Upper lobe of left lung (tissue), 6 donors: ENCODE measurements at regions not wholly inside any gene's neighbourhood (a gene's known extent, or its start where the extent isn't known, plus 50 kb on each side); places are given as distances from the start of the nearest gene placed in this dataset.

Experiments used
- ATAC-seq, 2 donors: fragments of 200-7000 bp; cut with Tn5 transposase; one replicate each; pipeline ENCODE4 v1.9.1; 2022; ENCODE audit warnings: mild to moderate bottlenecking in 2 of 2, moderate library complexity in 2 of 2; ENCODE audit not compliant: low FRiP score in 2 of 2
- DNase-seq, 2 donors: peaks; one replicate each; pipeline ENCODE4 v3.0.0-alpha.2; 2019 to 2020
- H3K27ac ChIP-seq, 4 donors: fragments of 200-600 bp; sonication (generic); one replicate each; pipeline ENCODE4 v1.5.1; 2016 to 2019
- H3K27me3 ChIP-seq, 4 donors: fragments of 200-600 bp; sonication (generic); one replicate each; pipeline ENCODE4 v1.5.1; 2017 to 2019
- H3K36me3 ChIP-seq, 4 donors: fragments of 200-600 bp; sonication (generic); one replicate each; pipeline ENCODE4 v1.5.1; 2016 to 2019
- H3K4me1 ChIP-seq, 4 donors: fragments of 200-600 bp; sonication (generic); one replicate each; pipeline ENCODE4 v1.5.1; 2018 to 2019
- H3K4me3 ChIP-seq, 4 donors: fragments of 200-600 bp; sonication (generic); one replicate each; pipeline ENCODE4 v1.5.1; 2017 to 2019; ENCODE audit warnings: mild to moderate bottlenecking in 2 of 4, moderate library complexity in 1 of 4
- H3K9me3 ChIP-seq, 4 donors: fragments of 200-600 bp; sonication (generic); one replicate each; pipeline ENCODE4 v1.5.1; 2018 to 2019
- CTCF ChIP-seq, 6 experiments: fragments of 450-650 bp in 4 of 6; fragments of 200-600 bp in 2 of 6; sonication (generic) in 2 of 6; IDR thresholded peaks; one replicate each; pipeline ENCODE4 v1.5.1; 2016 to 2019; ENCODE audit warnings: antibody characterized with exemption in 6 of 6
- EP300 ChIP-seq, 4 donors: sonication (generic); formaldehyde crosslinking; IDR thresholded peaks; one replicate each; pipeline ENCODE4 v1.5.1; 2017; ENCODE audit warnings: antibody characterized with exemption in 4 of 4, control low read depth in 2 of 4
- POLR2A ChIP-seq, 4 donors: fragments of 450-650 bp; IDR thresholded peaks; one replicate each; pipeline ENCODE4 v1.5.1; 2016 to 2017; ENCODE audit warnings: antibody characterized with exemption in 4 of 4, mild to moderate bottlenecking in 2 of 4
- POLR2AphosphoS5 ChIP-seq, 2 donors: sonication (generic); formaldehyde crosslinking; IDR thresholded peaks; one replicate each; pipeline ENCODE4 v1.5.1; 2017; ENCODE audit warnings: antibody characterized with exemption in 2 of 2
- WGBS, 2 donors: methylation state at CpG; one replicate each; pipeline ENCODE4 v1.1.5; 2017 to 2018; 5-methylcytosine and 5-hydroxymethylcytosine counted together
- donor health status: DM: no; HTN: no; CAD: no; lungs with moderate emphysema.
- donor health status: DM: no; HTN: yes; CAD: no; lungs with severe emphysema.

GRCh38 chr1:112265931-112266330 is 130.1 kb upstream of the CTTNBP2NL start:
- 71 to 86% methylated on average over 1 of the region's 1 CpG for WGBS, 2 donors
- H3K27ac ChIP-seq = no peak overlapping the region
- H3K4me1 ChIP-seq = peaks cover 0 to 6% (median 2%) of the 10 kb centered on the region in 4 donors
- H3K4me3 ChIP-seq = no peak overlapping the region
- H3K36me3 ChIP-seq = no peaks in the 10 kb centered on the region
- H3K27me3 ChIP-seq = no peaks in the 10 kb centered on the region
- H3K9me3 ChIP-seq = no peaks in the 10 kb centered on the region
- TF ChIP-seq POLR2A (IDR thresholded peaks at IDR 0.05) (no peak), CTCF (IDR thresholded peaks at IDR 0.05) (no peak), EP300 (IDR thresholded peaks at IDR 0.05) (no peak), POLR2AphosphoS5 (IDR thresholded peaks at IDR 0.05) (no peak)
- no peak for ATAC-seq
- no peak for DNase-seq

GRCh38 chr1:112267206-112267605 is 128.8 kb upstream of the CTTNBP2NL start:
- Histone ChIP-seq H3K4me3 (no peak overlapping the region), H3K9me3 (no peaks in the 10 kb centered on the region), H3K27ac (peak overlapping the region in 2 of 4 donors; percentile 57), H3K36me3 (no peaks in the 10 kb centered on the region), H3K27me3 (no peaks in the 10 kb centered on the region), H3K4me1 (peaks cover 0 to 6% (median 2%) of the 10 kb centered on the region in 4 donors)
- DNase-seq (no peak), ATAC-seq (no peak)
- TF ChIP-seq POLR2AphosphoS5 (IDR thresholded peaks at IDR 0.05) = no peak
- no peak for TF ChIP-seq POLR2A (IDR thresholded peaks at IDR 0.05)
- no peak for TF ChIP-seq CTCF (IDR thresholded peaks at IDR 0.05)
- TF ChIP-seq EP300 (IDR thresholded peaks at IDR 0.05) = no peak
- 94% methylated on average over 1 of the region's 1 CpG for WGBS, 2 donors

DNA sequence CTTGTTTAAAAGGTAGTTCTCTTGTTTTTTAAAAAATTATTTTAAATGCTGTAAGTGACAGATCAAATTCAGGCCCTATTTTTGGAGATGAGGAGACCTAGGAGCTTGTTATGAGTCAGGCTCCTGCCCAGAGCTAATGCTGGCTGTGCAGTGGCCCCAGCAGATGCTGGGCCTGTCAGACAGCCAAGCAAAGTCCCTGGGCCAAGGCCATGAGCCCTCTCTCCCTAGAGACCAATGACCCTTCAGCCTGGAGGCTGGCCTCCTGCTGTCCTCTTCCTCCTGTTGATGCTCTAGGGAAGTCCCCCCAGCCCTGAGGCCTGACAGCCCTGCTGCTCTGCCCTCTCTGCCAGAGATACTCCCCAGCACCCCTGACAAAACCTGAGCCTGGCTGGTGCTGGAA is 128.1 kb upstream of the CTTNBP2NL start:
- ATAC-seq = peak in 1 of 2 donors; percentile 37
- Histone ChIP-seq H3K27me3 (no peaks in the 10 kb centered on the region), H3K9me3 (no peaks in the 10 kb centered on the region), H3K4me3 (no peak overlapping the region), H3K4me1 (peaks cover 0 to 6% (median 2%) of the 10 kb centered on the region in 4 donors), H3K27ac (peak overlapping the region in 2 of 4 donors; percentile 6 to 57), H3K36me3 (no peaks in the 10 kb centered on the region)
- TF ChIP-seq CTCF (IDR thresholded peaks at IDR 0.05) = no peak
- peak in 1 of 2 donors; percentile 42 for TF ChIP-seq POLR2AphosphoS5 (IDR thresholded peaks at IDR 0.05)
- no peak for TF ChIP-seq POLR2A (IDR thresholded peaks at IDR 0.05)
- peak in 1 of 2 donors; percentile 22 for DNase-seq

GRCh38 chr1:112268408-112268807 is 127.6 kb upstream of the CTTNBP2NL start:
- TF ChIP-seq EP300 (IDR thresholded peaks at IDR 0.05) (no peak), POLR2AphosphoS5 (IDR thresholded peaks at IDR 0.05) (no peak), POLR2A (IDR thresholded peaks at IDR 0.05) (no peak), CTCF (IDR thresholded peaks at IDR 0.05) (no peak)
- H3K27ac ChIP-seq = peak overlapping the region in 1 of 4 donors; percentile 6
- no peak for DNase-seq
- H3K4me1 ChIP-seq = peaks cover 0 to 6% (median 2%) of the 10 kb centered on the region in 4 donors
- no peaks in the 10 kb centered on the region for H3K27me3 ChIP-seq
- ATAC-seq = peak in 1 of 2 donors; percentile 7
- H3K4me3 ChIP-seq = no peak overlapping the region
- no peaks in the 10 kb centered on the region for H3K9me3 ChIP-seq
- 79 to 81% methylated on average over 3 of the region's 3 CpGs for WGBS, 2 donors
- H3K36me3 ChIP-seq = no peaks in the 10 kb centered on the region

DNA sequence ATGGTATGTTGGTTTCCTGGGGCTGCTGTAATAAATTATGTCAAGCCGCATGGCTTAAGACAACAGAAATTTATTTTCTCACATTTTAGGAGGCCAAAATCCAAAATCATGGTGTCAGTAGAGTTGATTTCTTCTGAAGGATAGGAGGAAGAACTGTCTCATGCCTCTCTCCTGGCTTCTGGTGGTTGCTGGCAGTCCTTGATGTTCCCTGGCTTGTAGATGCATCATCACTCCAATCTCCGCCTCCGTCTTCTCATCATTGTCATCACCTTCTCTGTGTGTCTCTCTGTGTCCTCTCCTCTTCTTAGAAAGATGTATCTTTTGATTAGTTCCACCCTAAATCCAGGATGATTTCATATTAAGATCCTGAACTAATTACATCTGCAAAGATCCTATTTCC is 124.7 kb upstream of the CTTNBP2NL start:
- Histone ChIP-seq H3K9me3 (peaks cover 0 to 2% (median 0%) of the 10 kb centered on the region in 4 donors), H3K4me1 (no peaks in the 10 kb centered on the region), H3K27ac (no peak overlapping the region), H3K4me3 (no peak overlapping the region), H3K36me3 (no peaks in the 10 kb centered on the region), H3K27me3 (no peaks in the 10 kb centered on the region)
- ATAC-seq (no peak), DNase-seq (no peak)
- 95 to 98% methylated on average over 3 of the region's 3 CpGs for WGBS, 2 donors
- TF ChIP-seq CTCF (IDR thresholded peaks at IDR 0.05) (no peak), EP300 (IDR thresholded peaks at IDR 0.05) (no peak), POLR2AphosphoS5 (IDR thresholded peaks at IDR 0.05) (no peak), POLR2A (IDR thresholded peaks at IDR 0.05) (no peak)
